Stimulated activated CD4-positive, alpha-beta T cell treated with anti-CD3 and anti-CD28 coated beads, Interleukin-4, amount 100 ng/mL, for 48 hours (primary cell): ENCODE measurements at regions not wholly inside any gene's neighbourhood (a gene's known extent, or its start where the extent isn't known, plus 50 kb on each side); places are given as distances from the start of the nearest gene placed in this dataset.

Experiments used
- DNase-seq, 2 donors: peaks; one replicate each; pipeline ENCODE4 v3.0.0-alpha.2; 2020; ENCODE audit warnings: low read depth in 2 of 2

DNA sequence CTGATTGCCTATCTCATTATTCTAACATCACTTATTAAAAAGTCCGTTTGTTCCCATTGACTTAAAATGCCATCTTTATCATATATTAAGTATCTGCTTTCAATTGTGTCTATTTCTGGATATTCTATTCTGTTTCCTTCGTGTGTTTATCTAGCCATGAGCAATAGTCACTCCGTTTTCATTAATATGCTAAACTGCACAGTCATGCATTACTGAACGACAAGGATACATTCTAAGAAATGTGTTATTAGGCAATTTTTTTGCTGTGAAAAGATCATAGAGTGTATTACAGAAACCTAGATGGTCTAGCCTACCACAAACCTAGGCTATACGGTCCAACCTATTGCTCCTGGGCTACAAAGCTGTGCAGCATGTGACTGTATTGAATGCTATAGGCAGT, 482.9 kb downstream of the IRX1 start:
- no peak for DNase-seq

DNA sequence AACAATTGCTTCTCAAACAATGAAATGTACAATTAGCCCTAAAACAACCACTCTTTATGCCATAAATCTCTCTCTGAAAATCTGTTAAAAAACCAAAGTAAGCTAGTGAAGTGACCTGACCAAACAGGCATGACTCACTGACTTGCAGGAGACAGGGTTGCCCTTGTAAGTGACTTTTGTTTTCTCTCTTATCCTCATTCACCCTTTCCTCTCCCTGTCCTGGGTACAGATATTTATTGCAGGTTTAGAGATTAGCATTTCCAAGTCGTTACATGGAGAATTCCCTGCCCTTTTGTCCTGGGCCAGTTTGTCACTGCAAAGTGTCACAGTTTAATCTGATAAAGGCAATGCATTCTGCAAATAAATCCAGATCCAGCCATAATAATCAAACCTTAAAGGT, 484.2 kb downstream of the IRX1 start:
- no peak for DNase-seq

DNA sequence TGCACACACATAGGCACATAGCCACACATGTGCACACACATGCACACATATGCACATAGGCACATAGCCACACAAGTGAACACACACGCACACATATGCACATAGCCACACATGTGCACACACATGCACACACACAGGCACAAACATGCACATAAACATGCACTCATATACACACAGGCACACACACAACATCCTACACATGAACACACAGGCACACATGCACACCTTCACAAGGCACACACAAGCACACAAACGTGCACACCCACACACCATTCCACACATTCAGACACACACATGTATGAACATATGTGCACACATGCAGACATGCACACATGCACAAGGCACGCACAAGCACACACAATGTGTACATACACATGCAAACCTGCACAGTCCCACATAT, 484.7 kb downstream of the IRX1 start:
- no peak for DNase-seq

DNA sequence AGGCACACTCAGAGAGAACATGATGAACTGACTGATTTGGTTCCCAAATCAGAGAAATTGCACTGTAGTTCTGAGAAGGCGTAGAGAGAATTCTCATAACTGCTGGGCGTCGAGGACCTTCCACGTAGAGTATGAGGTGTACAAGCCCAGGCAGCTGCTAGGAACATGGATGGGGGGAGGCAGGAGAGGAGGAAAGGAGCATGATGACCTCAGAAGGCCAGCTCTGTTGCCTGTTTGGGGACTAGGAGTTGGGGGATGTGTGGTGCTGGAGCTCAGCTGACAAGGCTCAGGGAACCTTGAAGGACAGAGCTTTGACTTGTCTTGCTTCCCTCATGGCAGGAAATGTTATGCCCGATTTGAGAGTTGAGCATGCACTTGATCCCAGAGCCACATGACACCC, 485.4 kb downstream of the IRX1 start:
- DNase-seq: no peak

DNA sequence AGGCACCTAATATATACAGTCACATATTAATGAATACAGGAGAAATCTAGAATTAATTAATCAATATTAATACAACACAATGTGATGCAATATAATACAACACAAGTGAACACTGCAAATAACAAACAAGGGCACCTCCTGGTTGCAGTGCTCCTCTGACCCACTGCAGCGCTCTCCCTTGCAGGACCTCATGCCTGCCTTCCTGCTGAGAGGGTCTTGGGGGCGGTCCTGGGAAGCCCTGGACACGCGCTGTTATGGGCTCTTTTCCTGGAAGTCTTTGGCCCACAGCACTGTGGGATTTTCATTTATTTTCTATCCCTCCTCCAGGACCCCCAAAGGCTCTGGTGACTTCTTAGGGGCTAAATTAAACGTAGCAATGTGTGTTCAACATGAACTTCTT, 485.8 kb downstream of the IRX1 start:
- DNase-seq: no peak

DNA sequence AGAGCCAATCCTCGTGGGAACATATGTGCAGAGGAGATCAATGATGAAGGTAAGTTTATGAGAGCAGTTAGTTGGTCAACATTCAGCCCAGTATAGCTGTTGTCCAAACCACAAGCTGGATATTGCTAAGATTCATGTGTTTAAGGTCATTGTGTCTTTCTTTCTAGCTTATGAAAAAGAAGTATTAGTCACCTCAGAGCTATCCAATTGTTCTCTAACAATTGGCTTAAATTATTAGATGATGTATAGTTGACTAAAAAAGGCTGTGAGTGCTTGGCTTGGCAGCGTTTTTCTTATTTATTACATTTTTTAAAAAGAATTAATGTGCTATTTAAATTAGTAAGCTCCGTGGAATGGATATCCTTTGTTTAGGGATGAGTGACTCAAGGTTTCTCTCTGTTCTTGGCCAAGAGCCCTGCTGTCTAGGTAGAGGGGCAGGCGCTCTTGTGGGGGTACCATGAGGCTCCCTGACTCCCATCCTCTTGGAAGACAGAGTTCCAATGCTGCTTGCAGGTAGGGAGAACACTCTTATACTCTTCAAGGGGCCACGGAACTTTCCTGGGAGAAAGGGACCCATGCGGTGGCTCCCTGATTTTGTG, 487.4 kb downstream of the IRX1 start:
- no peak for DNase-seq

DNA sequence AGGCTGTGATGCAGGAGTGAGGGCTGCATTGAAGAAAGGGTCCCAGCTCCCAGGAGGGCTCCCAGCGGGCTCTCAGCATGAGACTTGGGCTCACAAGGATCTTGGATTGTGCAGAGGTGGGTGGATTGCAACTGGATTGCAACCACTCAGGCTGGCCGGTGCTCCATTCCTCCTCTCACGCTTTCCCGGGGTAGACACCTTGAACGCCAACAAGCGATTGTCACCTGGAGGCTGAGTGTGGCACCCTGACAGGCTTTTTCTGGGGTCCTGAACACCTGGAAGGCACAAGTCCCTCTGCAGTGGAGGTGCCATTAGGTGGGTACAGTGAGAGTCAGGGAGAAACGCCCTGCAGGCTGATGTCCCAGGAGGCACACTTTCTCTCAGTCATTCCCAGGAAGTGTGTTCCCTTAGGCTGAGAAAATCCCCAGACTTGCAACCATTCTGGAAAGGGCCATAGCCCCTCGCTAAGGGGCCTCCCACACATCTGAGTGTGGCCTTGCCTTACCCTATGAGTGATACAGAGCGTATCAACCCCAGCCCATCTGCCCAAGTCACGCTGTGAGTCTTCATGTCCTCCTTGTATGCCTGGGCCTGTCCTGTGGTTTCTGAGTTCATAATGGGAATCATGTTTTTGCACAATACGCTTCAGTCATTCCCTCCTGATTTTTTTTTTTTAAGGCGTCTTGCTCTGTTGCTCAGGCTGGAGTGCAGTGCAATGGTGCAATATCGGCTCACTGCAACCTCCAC, 488.1 kb downstream of the IRX1 start:
- DNase-seq: no peak

DNA sequence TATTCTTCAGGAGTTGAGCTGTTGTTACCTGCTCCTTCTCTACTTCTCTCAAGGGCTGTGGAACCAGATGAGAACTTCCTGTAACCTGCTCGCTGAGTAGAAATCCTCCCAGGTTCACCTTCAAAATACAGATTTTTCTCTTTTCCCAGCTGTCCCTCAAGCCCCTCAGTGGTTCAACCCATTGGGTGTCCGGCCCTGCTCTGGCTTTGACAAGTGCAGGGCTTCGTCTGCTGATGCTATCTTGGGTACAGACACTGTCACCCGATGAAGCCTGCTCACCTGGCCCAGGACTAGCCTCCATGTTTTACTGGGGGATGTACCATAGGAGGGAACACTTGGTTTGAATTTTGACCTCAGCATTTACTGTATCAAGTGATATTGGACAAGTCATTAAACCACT, 490.4 kb downstream of the IRX1 start:
- DNase-seq: no peak

DNA sequence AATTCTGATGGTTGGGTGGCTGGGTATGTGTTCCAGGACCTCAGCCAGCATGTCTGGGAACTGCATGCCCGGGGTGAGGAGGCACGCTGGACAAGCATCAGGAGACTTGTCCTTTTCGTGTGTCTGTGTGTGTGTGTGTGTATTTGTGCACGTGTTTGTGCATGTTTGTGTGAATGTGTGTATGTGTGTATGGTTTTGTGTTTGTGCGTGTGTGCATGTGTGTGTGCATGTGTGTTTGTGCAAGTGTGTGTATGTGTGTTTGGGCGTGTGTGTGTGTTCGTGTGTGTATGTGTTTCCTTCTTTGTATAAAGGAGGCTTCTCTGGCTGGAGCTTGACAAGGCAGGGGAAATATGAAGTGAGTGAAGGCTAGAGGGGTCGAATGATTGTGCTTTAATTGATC, 491.5 kb downstream of the IRX1 start:
- no peak for DNase-seq

DNA sequence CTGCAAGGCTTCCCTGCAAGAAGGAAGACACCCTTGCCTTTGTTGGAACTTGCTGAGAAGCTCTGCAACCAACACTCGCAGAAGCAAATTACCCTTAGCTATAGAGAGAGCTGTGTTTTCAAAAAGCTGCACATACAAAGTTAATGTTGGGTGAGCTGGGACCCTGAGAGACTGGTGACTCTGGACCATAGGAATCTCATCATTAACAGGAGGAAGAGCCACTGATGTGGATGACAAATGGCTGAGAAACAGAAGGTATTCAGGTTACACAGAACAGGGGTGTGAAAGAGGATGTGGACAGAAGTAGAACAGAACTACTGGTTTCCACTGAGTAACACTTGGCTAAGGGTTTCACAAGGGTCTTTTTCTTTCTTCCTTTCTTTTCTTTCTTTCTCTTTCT, 493.5 kb downstream of the IRX1 start:
- DNase-seq: no peak

DNA sequence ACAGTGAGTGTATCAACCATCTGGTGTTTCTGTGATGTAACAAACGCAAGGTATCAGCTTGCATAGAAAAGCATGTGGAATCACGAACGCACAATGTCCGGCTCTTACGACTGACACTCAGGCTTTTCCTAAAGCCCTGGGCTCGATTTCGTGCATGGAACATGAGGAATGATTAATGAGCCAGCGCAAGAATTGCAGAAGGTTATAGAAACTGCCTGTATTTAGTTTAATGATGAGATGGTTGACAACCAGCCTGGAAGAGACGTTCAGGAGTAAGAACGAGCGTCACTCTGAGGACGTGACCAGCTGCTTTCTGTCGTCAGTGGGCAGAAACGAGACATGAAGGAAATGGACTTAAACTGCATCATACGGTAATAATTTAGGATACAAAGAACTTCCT, 497.6 kb downstream of the IRX1 start:
- DNase-seq: no peak

DNA sequence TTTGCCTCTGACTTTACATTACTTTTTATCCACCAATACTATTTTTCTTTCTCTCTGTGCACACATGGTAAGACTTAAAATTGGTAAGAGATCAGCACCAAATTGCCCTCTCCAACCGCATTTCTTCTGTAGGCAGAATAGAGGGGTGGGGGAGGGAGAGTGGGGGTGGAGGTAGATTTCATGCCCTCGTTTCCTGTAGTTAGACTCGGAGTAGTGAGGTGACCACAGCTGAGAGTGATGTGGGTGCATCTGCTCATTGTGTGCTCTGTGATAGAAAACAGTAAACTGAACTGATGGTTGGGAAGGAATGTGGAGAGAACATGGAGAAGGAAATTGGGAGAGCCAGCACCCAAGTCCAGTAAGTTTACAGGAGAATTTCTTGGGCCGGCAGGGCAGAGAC, 498.3 kb downstream of the IRX1 start:
- DNase-seq: no peak

DNA sequence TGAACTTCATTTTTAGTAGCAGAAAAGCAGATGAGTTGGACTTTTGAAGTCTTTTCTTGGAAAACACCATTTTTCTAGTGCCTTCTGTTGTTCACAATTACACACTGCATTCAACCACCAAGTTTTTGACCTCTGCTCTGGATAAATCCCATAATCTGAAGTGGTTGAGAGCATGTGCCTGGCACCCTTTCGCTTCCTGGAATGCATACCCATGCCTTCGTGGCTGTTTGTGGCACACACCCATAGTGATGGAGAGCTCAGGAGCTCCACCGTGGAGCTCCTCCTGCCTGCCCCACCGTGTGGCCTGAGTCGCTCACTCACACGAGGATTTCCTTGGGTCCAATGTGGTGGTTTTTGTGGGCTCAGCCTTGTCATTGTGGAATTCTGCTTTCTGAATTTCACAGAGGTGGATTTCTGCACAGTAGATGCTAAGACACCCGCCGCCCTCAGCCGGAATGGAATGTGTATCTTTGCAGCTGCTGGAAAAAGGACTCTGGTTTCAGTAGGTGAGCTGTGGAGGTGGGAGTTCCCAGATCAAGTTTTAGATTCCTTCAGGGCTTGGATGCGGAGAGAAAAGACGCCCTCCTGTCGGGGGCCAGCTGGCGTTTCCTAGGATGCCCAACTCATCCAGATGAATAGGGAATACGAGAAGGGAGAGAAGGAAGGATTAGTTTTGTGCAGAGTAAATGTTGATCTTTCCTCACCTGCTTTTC, 500.4 kb downstream of the IRX1 start:
- DNase-seq: no peak

DNA sequence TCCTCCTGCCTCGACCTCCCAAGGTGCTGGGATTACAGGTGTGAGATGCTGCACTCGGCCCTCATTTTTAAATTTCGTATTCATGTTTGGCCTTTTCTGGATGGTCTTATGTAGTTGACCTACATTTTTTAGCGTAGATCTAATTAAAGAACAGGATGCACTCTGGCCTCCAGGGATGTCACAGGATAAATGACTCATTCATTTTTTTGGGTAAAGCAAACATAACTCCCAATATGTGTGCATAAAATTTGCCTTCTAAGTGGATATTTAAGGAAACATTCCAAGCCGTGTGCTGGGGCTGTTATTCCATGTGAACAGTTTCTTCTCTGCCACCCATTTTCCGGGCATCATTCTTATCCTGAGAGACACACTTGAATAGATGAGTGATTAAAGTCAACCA, 501.6 kb downstream of the IRX1 start:
- no peak for DNase-seq

DNA sequence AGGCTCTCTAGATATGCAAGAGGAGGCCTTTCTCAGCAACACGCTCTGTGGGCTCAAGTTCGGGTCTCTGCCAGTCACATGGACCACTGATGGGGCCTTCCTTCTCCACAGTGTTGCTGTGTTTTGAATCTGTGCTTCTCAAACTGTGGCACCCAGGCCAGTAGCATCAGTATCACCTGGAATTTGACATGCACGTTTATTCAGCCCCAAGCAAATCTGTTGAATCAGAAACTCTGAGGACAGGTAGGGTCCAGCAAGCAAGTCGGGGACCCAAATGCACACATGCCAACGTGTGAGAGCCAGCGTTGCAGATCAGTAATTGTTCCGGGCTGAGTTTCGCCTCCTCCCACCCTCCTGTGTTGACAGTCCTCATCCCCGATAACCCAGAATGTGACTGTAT, 502.6 kb downstream of the IRX1 start:
- DNase-seq: no peak

DNA sequence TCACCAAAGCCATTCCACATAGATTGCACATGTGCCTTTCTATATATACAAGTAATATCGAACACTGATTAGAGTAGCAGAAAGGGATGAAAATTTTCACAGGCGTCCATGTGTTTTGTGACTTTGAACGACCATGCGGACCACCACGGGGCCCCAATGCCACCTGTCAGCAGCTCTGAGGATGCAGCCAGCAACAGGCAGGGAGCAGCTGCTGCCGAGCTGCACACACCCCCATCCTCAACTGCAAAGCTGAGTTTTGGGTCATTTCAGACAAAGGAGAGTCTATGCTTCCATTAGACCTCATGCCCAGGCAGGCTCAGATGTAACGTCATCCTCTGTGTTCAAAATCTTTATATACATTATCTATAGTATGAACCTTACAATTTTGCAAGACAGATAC, 503.8 kb downstream of the IRX1 start:
- DNase-seq: no peak

DNA sequence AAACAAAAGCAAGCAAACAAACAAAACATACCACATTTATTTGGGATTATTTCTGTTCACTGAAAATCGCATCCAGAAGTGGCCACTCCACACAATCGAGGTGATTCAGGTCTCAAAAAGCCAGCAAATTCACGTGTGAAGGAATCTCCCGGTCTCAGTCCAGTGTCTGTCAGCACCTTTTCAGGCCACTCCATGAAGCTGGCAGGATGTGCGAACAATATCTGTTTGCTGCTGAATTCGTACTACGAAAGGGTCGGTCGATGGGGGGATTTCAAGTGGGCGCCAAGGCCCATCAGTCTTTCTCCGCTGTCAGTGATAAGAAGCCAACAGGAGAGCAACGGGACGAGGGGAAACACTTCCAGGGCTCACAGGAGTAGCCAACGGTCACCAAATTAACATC, 505.1 kb downstream of the IRX1 start:
- no peak for DNase-seq

DNA sequence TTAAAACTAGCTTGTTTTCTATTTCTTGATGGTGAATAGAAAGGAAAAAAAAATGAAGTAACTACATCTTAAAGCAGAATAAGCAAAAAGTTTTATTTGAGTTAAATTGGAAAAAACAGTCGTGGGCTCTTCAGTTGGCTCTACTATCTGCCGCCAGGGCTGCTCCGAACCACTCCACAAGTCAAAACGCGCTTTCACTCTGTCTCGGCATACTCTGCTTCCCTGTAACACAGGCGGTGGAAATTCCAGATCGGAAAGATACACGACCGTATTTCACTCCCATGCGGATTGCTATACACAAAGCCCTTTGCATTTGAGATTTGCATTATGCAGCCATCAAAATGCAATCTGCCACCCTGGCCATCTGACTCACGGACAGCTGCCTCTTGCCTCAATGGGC, 505.6 kb downstream of the IRX1 start:
- DNase-seq: no peak

DNA sequence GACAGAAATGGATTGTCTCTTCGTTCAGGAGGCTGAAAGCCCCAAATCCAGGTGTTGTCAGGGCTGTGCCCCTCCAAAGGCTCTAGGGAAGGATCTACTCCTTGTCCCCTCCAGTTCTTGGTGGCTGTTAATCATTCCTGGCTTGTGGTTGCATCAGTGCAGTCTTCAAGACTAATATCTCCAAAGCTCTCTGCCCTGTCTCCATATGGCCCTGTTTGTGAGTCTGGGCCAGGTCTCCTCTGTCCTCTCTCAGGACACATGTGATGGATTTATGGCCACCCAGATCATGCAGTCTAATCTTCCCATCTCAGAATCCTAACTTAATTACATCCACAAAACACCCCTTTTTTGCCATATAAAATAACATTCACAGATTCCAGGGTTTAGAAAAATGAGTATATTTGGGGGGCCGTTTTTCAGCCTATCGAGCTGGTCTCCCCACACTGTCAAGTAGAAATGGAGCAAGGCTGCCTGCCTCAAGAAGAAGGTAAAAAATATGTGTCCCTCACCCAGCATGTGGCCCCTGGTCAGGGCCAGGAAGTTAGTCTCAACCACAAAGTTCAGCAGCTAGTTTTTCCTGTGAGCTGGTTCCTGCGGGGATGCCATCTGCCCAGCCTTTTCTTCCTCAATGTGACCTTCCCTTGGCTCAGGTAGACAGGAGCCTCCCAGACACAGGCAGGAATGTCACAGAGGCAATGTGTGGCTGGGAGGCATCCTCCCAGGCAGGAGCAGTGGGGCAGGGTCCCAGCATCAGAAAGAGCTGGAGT, 509.4 kb downstream of the IRX1 start:
- DNase-seq: no peak

DNA sequence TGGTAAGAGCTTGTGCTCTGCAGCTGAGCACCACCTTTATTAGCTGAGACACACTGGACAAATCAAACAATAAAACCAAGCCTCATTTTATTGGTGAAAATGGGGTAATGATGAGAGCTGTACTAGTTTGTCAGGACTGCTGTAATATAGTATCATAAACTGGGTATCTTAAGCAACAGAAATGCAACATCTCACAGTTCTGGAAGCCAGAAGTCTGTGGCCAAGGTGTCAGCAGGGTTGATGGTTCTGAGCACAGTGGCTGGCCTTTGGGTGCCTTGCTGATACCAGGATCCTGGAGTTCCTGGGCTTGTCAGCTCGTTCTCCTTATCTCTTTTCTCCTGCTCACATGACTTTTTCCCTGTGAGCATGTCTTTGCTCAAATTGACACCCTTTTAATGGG, 513.1 kb downstream of the IRX1 start:
- DNase-seq: no peak

DNA sequence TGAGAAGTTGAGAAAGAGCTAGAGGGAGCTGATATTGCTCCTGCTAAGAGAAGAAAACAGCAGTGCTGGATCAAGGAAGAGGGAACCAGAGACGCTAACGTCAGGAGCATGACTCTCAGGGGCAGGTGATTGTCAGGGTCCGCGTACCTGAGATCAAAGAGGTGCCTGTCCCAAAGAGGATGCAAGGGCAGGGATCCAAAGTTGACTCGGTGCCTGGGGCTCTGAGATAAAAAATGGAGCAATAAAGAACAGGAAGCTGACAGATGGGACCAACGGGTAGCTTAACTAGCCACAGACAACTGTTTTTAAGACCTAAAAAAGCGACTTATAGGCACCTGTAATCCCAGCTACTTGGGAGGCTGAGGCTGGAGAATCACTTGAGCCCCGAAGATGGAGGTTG, 517.8 kb downstream of the IRX1 start:
- DNase-seq: no peak

DNA sequence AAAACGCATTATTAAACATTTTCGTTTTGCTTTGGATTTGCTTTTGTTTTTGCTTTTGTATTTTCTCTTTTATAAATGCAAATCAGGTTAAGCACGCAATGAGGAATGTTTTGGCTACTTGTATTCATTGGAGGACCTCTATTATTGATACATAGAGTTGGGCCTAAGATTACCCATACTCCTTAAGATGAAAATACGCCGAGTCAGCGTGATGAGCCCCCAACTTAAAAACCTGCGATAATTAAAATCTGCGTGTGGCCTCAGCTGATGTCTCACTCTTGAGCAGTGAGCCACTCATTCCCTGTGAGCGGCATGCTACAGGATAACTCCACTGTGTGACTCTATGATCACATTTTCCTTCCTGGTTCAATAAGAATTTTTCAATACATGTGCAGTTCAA, 518.3 kb downstream of the IRX1 start:
- no peak for DNase-seq

DNA sequence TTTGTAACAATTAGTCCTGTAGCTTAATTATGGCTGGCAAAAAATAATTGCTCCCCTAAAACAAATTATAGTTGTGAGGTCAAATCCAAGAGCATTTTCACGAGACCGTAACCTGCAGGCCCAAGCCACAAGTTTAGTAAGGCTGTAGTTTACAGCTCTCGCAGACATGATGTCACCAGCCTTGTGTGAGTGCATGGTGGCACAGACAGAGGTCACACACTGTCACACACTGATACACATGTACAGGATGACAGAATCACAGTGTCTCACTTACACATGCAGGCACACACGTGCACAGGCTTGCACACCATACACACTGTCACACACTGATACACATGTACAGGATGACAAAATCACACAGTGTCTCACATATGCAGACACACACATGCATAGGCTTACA, 518.8 kb downstream of the IRX1 start:
- no peak for DNase-seq
